Body of pancreas (tissue), 4 donors: ENCODE measurements at regions not wholly inside any gene's neighbourhood (a gene's known extent, or its start where the extent isn't known, plus 50 kb on each side); places are given as distances from the start of the nearest gene placed in this dataset.

Experiments used
- ATAC-seq: fragments of 150-250 bp; one replicate; pipeline ENCODE4 v1.9.1; 2016
- DNase-seq, 4 donors: peaks; one replicate each; pipeline ENCODE4 v3.0.0-alpha.2; 2019
- H3K27ac ChIP-seq, 4 donors: fragments of 200-600 bp; sonication (generic); 1 replicate in 3 of 4; 2 replicates in 1 of 4; pipeline versions ENCODE4 v1.5.1 to v1.6.1; 2016 to 2019; ENCODE audit warnings: mild to moderate bottlenecking in 1 of 4, mixed read lengths in 1 of 4, moderate library complexity in 1 of 4
- H3K27me3 ChIP-seq, 2 donors: fragments of 200-600 bp; sonication (generic); one replicate each; pipeline ENCODE4 v1.6.0; 2016; ENCODE audit warnings: mild to moderate bottlenecking in 1 of 2
- H3K36me3 ChIP-seq, 2 donors: fragments of 200-600 bp; sonication (generic); replicated peaks in 1 of 2; 2 replicates each; pipeline ENCODE4 v1.5.1; 2016; ENCODE audit warnings: low read depth in 2 of 2; ENCODE audit not compliant: insufficient read depth in 1 of 2
- H3K4me1 ChIP-seq: fragments of 200-600 bp; sonication (generic); one replicate; pipeline ENCODE4 v1.6.0; 2016
- H3K4me3 ChIP-seq, 2 donors: fragments of 200-600 bp; sonication (generic); 1 replicate in 1 of 2; 2 replicates in 1 of 2; pipeline ENCODE4 v1.5.1; 2016 to 2019
- H3K9me3 ChIP-seq, 3 donors: fragments of 200-600 bp; sonication (generic); 1 replicate in 2 of 3; 2 replicates in 1 of 3; pipeline ENCODE4 v1.5.1; 2016
- POLR2A ChIP-seq, 3 donors: fragments of 450-650 bp; IDR thresholded peaks; one replicate each; pipeline ENCODE4 v1.6.1; 2016; ENCODE audit warnings: antibody characterized with exemption in 3 of 3, mild to moderate bottlenecking in 2 of 3
- WGBS, 2 donors: methylation state at CpG; one replicate each; pipeline ENCODE4 v1.1.5; 2017; 5-methylcytosine and 5-hydroxymethylcytosine counted together
- intact Hi-C: fragments of 100-400 bp; cut with DNase I; formaldehyde crosslinking; loops from one replicate; pipeline ENCODE4 v1.15.1; 2023
- TF ChIP-seq, protein P1 (sequence below), 7 experiments: fragments of 450-650 bp in 4 of 7; fragments of 200-600 bp in 3 of 7; sonication (generic) in 3 of 7; IDR thresholded peaks; one replicate each; pipeline ENCODE4 v1.5.1; 2016 to 2019; ENCODE audit warnings: antibody characterized with exemption in 7 of 7

DNA sequence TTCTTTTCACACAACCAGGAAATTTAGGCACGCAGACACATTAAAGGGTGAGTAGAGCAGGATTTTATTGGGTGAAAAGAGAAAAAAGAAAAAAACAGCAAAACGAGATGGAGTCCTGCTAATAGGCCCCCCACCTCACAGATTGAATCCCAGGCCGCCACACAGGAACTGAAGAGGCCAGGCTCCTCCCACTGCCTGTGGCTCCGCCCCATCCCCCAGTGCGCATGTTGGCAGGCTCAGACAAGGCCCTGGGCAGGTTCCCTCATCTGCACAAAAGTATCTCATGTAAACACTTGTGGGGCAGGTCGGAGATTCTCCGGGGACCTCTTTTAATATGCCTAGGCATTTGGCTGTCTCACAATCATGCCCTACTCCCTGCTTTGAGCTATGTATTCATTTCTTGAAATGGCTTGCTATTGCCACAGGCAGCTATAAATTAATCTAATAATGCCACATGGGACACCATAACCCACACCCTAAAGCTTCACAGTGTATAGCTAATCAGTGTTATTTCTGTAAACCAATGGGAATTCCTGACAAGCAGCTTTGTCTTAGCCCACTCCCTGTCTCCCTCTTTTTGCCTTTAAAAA, 76.2 kb upstream of the KIF5B start:
- no peak for DNase-seq
- 84 to 93% methylated on average over 5 to 7 of the region's 7 CpGs for WGBS, 2 donors
- intact Hi-C loops = no loop called here

DNA sequence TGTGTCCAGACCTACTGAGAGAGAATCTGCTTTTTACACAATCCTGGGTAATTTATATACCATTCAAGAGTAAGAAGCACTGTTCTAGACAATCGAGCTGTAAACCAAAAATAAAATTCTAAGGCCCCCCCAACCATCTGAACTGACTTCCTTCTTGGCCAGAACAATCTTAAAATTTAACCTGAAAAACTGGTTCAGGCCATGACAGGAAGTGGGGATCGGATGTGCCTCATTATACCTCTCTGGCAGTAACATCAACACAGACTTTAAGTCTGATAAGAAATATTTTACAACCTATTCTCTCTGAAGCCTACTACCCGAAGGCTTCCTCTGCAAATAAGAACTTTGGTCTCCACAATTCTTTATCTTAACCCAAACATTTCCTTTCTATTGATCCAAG, 75.2 kb upstream of the KIF5B start:
- Histone ChIP-seq H3K4me1 (peaks cover 9% of the 10 kb centered on the region), H3K9me3 (no peaks in the 10 kb centered on the region), H3K4me3 (no peak overlapping the region), H3K27me3 (no peaks in the 10 kb centered on the region), H3K36me3 (no peaks in the 10 kb centered on the region), H3K27ac (no peak overlapping the region)
- DNase-seq (no peak), ATAC-seq (no peak)
- intact Hi-C loops = no loop called here
- WGBS, 2 donors = 21 to 25% methylated on average over 3 of the region's 3 CpGs
- no peak for TF ChIP-seq POLR2A (IDR thresholded peaks at IDR 0.05)
- TF ChIP-seq, protein P1, sequence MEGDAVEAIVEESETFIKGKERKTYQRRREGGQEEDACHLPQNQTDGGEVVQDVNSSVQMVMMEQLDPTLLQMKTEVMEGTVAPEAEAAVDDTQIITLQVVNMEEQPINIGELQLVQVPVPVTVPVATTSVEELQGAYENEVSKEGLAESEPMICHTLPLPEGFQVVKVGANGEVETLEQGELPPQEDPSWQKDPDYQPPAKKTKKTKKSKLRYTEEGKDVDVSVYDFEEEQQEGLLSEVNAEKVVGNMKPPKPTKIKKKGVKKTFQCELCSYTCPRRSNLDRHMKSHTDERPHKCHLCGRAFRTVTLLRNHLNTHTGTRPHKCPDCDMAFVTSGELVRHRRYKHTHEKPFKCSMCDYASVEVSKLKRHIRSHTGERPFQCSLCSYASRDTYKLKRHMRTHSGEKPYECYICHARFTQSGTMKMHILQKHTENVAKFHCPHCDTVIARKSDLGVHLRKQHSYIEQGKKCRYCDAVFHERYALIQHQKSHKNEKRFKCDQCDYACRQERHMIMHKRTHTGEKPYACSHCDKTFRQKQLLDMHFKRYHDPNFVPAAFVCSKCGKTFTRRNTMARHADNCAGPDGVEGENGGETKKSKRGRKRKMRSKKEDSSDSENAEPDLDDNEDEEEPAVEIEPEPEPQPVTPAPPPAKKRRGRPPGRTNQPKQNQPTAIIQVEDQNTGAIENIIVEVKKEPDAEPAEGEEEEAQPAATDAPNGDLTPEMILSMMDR (IDR thresholded peaks at IDR 0.05) = no peak

More for the DNA sequence above, 76.2 kb upstream of the KIF5B start:
- TF ChIP-seq, protein P1 (IDR thresholded peaks at IDR 0.05) = no peak
- no peak for TF ChIP-seq POLR2A (IDR thresholded peaks at IDR 0.05)
- no peaks in the 10 kb centered on the region for H3K9me3 ChIP-seq
- peaks cover 9% of the 10 kb centered on the region for H3K4me1 ChIP-seq
- H3K27ac ChIP-seq = no peak overlapping the region
- no peaks in the 10 kb centered on the region for H3K27me3 ChIP-seq
- H3K4me3 ChIP-seq = no peak overlapping the region
- no peaks in the 10 kb centered on the region for H3K36me3 ChIP-seq
- no peak for ATAC-seq

DNA sequence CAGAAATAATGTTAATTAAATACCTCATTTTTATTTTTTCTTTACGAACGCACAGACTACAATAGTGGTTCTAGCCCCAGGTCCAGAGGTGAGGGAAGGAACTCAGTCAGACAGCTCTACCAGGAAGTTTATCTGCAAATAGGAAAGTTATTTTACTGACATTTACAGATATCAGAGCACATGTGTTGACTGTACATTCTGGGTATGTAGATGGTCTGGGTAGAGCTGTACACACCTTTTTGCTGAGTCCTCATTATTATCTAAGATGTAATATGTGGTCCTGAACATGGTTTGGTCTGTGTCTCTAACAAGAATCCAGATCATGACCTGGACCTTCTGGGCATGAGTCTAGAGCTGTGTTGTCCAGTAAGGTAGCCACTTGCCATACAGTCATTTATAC, 74.6 kb upstream of the KIF5B start:
- no peak for DNase-seq
- H3K4me3 ChIP-seq = no peak overlapping the region
- H3K36me3 ChIP-seq = no peaks in the 10 kb centered on the region
- no peaks in the 10 kb centered on the region for H3K9me3 ChIP-seq
- no peak for ATAC-seq
- no peaks in the 10 kb centered on the region for H3K27me3 ChIP-seq
- TF ChIP-seq, protein P1 (IDR thresholded peaks at IDR 0.05) = no peak
- no peak for TF ChIP-seq POLR2A (IDR thresholded peaks at IDR 0.05)
- intact Hi-C loops = no loop called here
- peaks cover 9% of the 10 kb centered on the region for H3K4me1 ChIP-seq
- H3K27ac ChIP-seq = no peak overlapping the region
- WGBS, 2 donors = 78 to 89% methylated on average over 2 of the region's 2 CpGs

DNA sequence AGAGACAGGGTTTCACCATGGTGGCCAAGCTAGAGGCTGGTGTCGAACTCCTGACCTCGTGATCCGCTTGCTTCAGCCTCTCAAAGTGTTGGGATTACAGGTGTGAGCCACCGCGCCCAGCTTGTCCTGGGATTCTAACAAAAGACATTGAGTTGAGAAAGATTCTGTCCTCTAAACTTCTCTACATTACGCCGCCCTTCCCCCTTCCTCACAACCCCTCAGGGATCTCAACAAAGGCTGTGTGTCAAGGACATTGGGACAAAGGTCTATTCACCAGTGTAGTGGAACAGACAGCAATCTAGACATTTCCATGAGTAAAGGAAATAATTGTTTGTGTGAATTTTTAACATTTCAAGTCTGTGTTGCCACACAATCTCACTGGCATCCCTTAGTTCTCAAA, 68.8 kb upstream of the KIF5B start:
- no peak for ATAC-seq
- no peaks in the 10 kb centered on the region for H3K27me3 ChIP-seq

DNA sequence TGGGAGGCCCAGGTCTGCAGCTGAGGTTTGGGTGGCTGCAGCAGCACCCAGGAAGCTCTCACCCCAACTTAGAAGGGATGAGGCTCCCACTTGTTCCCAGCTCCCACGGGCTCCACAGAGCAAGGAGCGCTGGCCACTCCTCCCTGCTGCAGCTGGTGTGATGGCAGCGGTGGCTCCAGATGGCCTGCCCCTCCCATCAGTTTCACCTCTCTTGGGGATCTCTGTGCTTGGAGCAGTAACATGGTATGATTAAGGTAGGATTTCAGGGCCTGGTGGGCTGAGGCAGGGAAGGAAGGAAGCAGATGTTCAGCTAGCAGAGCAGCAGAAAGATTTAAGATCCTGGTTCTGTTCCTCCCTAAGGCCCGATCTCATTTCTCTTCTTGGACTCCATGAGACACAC, 66.8 kb upstream of the KIF5B start:
- WGBS, 2 donors = 89 to 91% methylated on average over 4 of the region's 4 CpGs
- intact Hi-C loops = no loop called here
- ATAC-seq = no peak
- no peak overlapping the region for H3K4me3 ChIP-seq
- DNase-seq = no peak
- H3K4me1 ChIP-seq = no peaks in the 10 kb centered on the region
- TF ChIP-seq POLR2A (IDR thresholded peaks at IDR 0.05) = no peak
- TF ChIP-seq, protein P1 (IDR thresholded peaks at IDR 0.05) = no peak
- H3K27ac ChIP-seq = no peak overlapping the region
- no peaks in the 10 kb centered on the region for H3K36me3 ChIP-seq
- no peaks in the 10 kb centered on the region for H3K9me3 ChIP-seq
- H3K27me3 ChIP-seq = no peaks in the 10 kb centered on the region

More for the DNA sequence above, 68.8 kb upstream of the KIF5B start:
- H3K27ac ChIP-seq = no peak overlapping the region
- no peak overlapping the region for H3K4me3 ChIP-seq
- 92 to 98% methylated on average over 7 of the region's 7 CpGs for WGBS, 2 donors
- H3K4me1 ChIP-seq = no peaks in the 10 kb centered on the region
- no peaks in the 10 kb centered on the region for H3K9me3 ChIP-seq
- H3K36me3 ChIP-seq = no peaks in the 10 kb centered on the region
- DNase-seq = no peak
- intact Hi-C loops = no loop called here
- no peak for TF ChIP-seq POLR2A (IDR thresholded peaks at IDR 0.05)
- TF ChIP-seq, protein P1 (IDR thresholded peaks at IDR 0.05) = no peak
